GM19023 (cell line): ENCODE measurements at regions not wholly inside any gene's neighbourhood (a gene's known extent, or its start where the extent isn't known, plus 50 kb on each side); places are given as distances from the start of the nearest gene placed in this dataset.

Experiments
- ATAC-seq: cut with Tn5 transposase; IDR thresholded peaks from one replicate; pipeline ENCODE4 v1.9.1; 2021; ENCODE audit warnings: mild to moderate bottlenecking, moderate library complexity; ENCODE audit not compliant: unreplicated experiment

GRCh38 chr18:33960417-33960816 is 264.3 kb downstream of the NOL4 start:
- no peak for ATAC-seq

- ATAC-seq: no peak
Measured at GRCh38 chr18:33959609-33960008, 265.1 kb downstream of the NOL4 start.

- no peak for ATAC-seq
Measured at GRCh38 chr18:33957707-33958106, 267.0 kb downstream of the NOL4 start.

GRCh38 chr18:33951031-33951430 is 273.7 kb downstream of the NOL4 start:
- ATAC-seq: no peak

- ATAC-seq: no peak
Measured at GRCh38 chr18:33946336-33946735, 278.4 kb downstream of the NOL4 start.

GRCh38 chr18:33944493-33944892 is 280.2 kb downstream of the NOL4 start:
- ATAC-seq: no peak

GRCh38 chr18:33937270-33937816 is 287.4 kb downstream of the NOL4 start:
- ATAC-seq: no peak

- no peak for ATAC-seq
Measured at GRCh38 chr18:33934258-33934657, 290.5 kb downstream of the NOL4 start.

- no peak for ATAC-seq
Measured at GRCh38 chr18:33928231-33928630, 296.5 kb downstream of the NOL4 start.

- ATAC-seq: no peak
Measured at GRCh38 chr18:33924576-33924975, 300.1 kb downstream of the NOL4 start.

- no peak for ATAC-seq
Measured at GRCh38 chr18:33923980-33924379, 300.7 kb downstream of the NOL4 start.

GRCh38 chr18:33918571-33918970 is 306.1 kb downstream of the NOL4 start:
- ATAC-seq: no peak

GRCh38 chr18:33916200-33916599 is 308.5 kb downstream of the NOL4 start:
- no peak for ATAC-seq

- no peak for ATAC-seq
Measured at GRCh38 chr18:33914399-33914798, 310.3 kb downstream of the NOL4 start.

GRCh38 chr18:33906046-33906445 is 318.7 kb downstream of the NOL4 start:
- ATAC-seq: no peak

- no peak for ATAC-seq
Measured at GRCh38 chr18:33901894-33902512, 322.7 kb downstream of the NOL4 start.

GRCh38 chr18:33900638-33901037 is 322.6 kb downstream of the ASXL3 start:
- no peak for ATAC-seq

- no peak for ATAC-seq
Measured at GRCh38 chr18:33898427-33898826, 320.4 kb downstream of the ASXL3 start.

GRCh38 chr18:33878213-33878612 is 300.2 kb downstream of the ASXL3 start:
- no peak for ATAC-seq

GRCh38 chr18:33875029-33875565 is 297.1 kb downstream of the ASXL3 start:
- no peak for ATAC-seq

- ATAC-seq: no peak
Measured at GRCh38 chr18:33873112-33873511, 295.1 kb downstream of the ASXL3 start.

GRCh38 chr18:33871363-33872025 is 293.5 kb downstream of the ASXL3 start:
- ATAC-seq: no peak
